Pons (tissue), 1 donor: ENCODE measurements at regions not wholly inside any gene's neighbourhood (a gene's known extent, or its start where the extent isn't known, plus 50 kb on each side); places are given as distances from the start of the nearest gene placed in this dataset.
A peak's percentile ranks its signal among the peaks of the same experiment; 100 is the strongest.

Experiments used
- DNase-seq: peaks from one replicate; pipeline ENCODE4 v3.0.0-alpha.2; 2016; ENCODE audit warnings: low spot score

DNA sequence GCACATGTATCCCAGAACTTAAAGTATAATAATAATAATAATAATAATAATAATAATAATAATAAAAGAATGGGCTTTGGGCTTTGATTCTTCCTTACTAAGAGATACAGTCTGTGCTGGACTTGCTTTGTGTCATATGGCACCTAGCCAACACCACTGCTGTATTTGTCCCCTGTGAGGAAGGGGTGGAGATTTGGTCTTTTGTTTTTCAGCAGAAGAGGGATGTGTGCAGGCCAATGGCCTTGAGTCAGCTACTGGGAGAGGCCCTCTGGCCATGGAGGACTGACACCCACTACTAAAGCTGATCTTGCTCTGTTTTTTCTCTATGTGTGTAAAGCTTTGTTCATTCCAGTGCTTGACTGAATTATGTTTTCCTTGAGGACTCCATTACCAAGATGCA is 573.0 kb upstream of the PCDH15 start:
- DNase-seq = no peak

DNA sequence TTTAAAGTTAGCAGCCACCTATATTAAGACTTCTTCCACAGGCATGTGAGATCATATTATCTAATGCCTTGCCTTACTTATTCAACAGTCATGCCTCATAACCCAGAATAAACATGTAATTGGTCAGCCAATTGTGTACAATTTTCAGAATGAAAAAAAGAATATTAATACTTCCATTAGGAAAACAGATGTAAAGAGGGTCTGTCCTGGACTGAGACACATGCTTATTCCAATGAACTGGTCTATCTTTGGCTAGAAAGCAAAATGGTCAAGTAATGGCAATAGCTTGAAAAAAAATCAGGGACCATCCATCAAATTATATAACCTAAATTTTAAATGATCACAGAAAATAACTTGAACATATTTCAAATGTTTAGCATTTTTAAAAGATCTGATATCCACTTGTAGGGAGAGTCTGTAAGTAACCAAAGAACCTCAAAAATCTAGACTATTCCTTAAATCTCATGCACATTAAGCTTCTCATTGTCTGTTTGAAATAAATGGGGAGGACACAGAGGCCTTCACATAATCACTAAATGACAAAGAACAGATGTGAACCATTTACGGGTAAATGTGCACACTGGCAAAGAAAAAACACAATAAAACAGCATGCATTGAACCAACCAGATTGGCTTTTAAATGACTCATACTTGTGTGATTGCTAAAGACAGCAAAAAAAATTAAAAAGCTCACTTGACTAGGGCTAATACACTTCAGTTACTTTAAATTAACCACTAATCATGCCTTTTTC is 568.8 kb upstream of the PCDH15 start:
- DNase-seq = no peak

DNA sequence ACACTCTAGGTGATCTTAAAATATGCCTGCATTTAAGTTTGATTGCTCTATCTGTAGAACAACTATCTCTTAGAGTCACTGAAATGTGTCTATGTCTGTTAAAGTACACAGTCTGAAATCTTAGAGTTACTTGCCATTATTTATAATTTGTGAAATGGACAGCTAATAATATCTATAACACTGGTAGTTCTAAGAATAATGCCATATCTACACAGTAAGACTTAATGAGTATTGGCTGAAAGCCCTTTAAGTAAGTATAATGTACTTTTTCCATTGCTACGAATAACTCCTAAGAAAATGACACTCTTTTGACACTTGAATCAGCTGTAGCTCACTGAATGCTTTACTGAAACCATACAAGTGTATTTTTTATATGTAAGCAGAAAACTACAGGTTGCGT is 567.4 kb upstream of the PCDH15 start:
- DNase-seq = no peak

DNA sequence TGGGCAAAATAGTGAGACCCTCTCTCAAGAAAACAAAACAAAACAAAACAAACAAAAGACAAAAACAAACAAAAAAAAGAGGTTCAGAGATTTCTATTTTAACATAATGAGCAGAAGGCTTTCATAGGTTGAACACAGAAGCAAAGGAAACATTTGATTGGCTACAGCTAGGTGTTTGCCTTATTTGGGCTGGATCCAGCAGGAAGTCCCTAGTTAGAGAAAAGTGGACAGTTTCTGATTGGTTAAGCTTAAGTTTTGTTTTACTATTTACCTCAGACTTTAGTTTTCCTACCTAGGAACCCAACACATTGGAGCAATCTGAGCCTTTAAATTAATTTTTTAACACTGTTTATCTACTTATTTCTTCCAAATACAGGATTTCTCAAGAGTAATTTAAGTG is 566.5 kb upstream of the PCDH15 start:
- no peak for DNase-seq

DNA sequence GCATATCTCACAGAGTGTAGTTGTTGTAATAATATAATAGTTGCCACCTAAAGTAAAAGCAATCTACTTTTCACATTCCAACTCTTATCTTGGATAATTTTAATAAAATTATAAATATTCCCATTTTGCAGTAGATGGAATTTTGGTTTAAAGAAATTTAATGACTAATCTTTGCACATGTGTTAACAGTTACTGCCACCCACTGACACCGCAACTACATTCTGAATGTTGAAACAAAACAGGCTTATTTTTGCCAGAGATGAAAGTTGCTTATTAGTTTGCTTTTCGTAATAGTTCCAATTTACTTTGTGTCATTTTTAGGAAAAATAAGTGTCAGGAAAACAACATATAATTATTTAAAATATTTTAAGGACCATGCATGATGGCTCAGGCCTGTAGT is 557.5 kb upstream of the PCDH15 start:
- DNase-seq = no peak

DNA sequence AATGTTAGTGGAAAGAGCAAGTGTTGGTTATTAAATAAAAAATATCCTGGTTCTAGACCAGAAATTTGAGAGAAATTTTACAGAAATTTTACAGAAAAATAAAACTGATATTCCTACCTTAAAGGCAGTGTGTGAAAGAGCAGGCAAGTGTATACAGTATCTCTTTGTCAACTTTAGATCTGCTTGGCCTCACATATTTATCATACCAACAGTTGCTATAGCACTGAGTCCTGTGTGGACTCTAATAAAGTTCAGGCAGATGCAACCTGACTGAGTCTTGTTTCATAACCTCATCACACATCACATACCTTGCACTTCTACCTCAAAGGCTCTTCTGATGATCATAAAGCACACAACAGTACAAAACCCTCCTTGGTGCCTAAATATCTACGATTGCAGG is 552.4 kb upstream of the PCDH15 start:
- DNase-seq = no peak

DNA sequence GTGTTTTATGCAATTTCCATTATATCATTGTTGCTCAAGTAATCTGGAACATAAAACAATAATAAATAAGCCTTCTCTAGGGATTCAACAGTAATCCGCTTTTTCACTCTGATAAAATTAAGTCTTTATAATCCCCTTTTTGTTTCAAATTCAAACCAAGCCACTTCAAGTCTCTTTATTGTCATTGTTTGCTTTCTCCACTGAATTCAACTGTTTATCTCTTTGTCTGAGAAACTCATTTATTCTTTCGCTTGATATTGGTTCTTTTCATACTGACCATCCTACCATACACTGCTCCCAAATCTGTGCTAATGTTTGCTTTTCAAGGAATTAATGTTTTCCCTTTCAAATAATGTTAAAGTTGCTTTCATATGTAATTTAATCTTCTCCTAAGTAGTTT is 550.4 kb upstream of the PCDH15 start:
- DNase-seq = peak; percentile 26

DNA sequence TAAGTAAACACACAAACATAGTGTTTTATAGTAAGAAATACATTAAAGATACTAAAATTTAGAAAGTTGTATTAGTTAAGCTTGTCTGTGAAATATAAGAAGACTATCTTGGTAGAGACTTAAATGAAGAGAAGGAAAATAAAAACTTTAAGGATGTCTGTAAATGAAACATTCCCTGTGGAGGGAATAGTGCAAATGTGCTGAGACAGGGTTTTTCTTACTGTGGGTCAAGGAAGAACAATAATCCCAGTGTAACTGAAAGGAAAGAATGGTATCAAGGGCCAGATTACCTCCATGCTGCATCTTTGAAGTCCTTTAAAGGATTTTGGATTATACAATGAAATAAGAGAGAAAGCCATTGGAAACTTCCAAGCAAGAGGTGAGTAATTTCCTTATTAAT is 547.5 kb upstream of the PCDH15 start:
- no peak for DNase-seq

DNA sequence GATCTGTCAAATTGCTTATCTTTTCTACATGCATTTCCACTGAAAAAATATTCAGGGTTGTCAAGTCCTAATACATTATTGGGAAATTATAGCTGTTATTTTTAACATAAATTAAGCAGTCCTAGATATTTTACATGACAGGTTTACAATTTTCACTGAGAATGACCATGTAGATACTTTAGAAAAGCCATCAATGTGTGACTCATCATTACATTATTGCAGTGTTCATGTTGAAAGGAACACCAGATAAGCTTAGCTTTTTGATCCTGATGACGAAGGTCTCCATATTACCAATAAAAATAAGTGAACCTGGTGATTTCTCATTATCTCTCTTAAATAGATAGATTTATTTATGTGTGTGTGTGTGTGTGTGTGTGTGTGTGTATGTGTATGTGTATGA is 529.5 kb upstream of the PCDH15 start:
- no peak for DNase-seq

DNA sequence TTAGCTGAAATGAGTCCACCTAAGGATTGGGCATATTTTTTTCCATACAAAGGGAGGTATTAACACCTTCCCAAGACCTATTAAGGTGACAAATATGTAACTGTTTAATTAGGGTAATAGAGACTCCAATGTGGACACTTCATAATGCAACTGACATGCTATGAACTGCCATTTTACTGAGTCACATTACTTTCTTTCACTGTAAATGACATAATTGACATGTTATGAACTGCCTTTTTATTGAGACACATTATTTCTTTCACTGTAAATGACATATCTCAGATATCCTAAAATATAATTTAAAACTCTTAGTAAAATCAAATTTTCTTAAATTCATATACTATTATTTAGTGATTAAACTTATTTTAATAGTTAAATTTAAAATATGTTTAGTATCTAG is 528.8 kb upstream of the PCDH15 start:
- no peak for DNase-seq

DNA sequence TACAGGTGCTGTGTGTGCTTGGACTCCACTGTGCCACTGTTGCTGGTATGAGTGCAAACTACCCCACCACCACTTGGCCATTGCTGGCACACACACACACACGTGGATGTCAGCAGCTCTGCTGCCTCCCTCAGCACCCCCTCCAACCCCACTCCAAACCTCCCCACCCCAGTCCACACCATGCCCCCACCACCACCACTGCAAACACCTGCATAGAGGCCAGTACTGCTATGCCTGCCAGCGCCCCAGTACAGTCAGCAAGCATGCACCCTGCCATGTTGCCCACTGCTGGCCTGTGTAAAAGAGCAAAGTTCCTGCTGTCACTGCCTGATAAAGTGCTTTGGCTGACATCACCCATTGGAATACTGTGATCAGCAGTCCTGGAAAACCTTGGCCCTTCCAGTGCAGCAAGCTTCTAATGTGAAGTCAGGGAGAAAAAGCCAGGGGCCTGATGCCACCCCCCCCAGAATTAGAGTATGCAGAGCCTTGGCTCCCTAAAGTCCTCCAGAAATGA is 519.2 kb upstream of the PCDH15 start:
- DNase-seq = no peak

DNA sequence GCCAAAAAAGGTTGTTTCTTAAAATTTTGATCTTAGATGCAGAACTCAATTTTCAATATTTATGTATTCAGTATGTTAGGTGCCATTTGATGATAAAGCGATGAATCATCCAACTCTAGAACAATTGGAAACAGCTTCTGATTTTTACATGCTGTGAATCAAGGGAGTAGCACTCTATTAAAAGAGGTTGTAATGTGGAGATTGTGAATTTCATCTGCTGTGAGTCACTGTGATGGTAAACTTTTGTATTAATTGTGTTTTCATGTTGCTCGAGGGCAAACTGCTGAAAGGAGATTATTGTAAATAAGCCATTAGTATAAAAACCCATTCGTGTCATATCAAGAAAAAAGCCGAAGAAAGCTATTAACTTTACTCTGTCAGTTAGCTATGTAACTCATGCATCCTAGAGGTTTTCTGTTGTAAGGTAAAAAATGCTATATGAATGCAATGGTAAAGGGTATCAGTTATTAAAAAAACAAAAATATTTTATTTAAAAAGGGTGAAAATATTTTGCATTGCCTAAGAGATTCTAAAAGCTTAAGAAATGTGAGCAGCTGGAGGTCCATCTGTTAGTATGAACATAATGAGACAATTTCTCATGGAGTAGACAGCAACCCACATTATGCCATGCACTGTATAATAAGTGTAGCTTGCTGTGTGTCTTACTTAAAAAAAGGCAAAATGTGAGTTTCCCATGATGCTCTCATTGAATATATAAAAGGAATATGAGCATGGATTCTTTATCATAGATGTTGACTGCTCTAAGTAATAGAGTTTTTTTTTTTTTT is 511.0 kb upstream of the PCDH15 start:
- no peak for DNase-seq

DNA sequence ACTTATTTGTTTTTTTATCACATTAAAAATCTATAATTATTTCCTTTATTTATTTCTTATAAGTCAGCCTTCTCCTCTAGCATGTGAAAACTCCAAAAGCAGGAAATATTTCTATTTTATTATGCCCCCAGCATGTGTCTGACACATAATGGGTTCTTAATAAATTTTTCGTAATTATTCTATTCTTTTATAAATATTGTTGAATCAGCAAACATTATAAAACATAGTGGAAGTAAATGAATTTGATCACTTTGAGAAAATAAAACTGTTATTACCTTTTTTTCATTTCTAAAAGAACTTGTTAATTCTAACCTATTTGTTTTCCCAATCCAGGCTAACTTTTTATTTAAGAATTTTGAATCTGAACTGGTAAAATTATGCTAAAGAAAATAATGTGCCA is 509.1 kb upstream of the PCDH15 start:
- DNase-seq = no peak

DNA sequence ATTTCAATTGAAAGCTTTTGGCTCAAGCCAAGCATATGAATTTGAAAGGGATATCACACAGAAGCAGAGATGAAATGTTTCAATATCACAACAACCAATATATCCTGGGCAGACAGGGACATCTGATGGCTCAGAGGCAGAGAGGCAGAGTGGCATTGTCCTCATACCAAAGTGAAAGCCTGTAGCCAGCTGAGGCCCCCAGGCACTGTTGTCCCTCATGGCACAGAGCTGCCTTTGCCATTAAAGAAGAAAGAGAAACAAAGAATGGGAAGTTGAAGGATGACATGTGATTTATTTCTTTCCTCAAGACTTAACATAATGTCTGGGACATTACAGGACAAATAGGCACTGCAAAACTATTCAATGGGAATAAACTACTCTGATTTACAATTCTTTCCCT is 504.3 kb upstream of the PCDH15 start:
- DNase-seq = no peak

DNA sequence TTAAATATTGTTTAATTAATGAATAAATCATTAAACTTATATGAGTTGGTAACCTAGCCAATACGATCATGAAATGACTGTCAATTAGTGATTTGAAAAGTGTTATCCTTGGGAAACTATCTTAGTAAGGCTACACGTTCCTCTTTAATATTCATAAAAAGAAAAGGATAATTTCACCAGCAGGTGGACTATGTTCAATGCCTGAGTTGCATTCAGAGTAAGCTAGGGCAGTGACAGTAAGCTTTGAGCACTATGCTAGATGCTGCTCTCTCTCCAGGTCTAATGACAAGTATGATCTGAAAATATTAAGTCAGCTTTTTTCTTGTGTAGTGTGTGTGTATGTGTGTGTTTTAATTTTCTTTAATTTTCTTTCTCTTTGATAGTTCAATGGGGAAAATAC is 486.3 kb upstream of the PCDH15 start:
- no peak for DNase-seq

DNA sequence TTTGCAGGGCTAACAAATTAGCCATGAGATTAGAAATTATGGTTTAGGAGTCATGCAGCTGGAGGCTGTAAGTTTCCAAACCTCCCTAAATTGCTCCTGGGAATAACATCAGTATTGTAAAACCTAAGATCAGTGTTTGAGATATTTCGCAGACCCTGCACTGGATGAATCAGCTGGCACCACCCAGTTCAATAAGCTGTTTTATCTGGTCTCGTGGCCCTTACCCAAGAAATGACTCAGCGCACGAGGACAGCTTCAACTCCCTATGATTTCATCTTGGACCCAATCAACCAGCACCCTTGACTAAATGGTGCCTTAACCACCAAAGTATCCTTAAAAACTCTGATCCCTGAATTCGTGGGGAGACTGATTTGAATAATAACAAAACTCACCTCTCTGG is 482.0 kb upstream of the PCDH15 start:
- DNase-seq = no peak

DNA sequence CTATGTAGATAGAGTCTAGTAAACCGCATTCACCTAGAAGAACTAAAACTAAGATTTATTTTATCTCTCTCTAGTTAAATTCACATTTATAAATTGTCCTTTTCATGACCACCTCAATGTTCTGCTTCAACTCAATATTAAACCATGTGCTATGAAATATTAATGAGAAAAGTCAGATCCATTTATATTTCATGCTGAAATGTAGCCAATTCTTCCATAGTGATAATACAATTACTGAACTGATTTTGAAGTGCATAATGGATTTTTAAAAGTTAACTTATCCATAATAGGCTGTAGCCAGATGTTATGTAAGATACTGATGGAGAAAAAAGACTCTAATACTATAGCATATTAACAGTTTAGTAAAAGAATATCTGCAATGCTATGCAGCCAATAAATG is 479.7 kb upstream of the PCDH15 start:
- no peak for DNase-seq

DNA sequence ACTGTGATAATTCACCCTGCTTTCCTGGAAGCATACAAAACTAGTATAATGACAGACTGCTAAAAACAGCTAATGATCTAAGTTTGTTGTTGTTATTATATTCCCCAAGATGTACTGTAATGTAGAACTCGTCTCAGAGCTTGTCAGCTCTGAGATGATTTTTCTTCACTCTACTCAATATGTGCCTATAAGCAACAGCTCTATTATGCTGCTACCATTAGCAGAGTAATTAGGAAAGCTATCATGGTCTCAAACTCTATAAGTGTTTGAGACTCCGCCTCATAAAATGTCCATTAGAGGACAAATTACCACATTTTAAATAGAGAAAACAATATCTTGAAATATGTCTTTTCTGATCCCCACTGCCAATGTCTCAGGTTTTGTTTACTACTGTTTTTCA is 476.5 kb upstream of the PCDH15 start:
- DNase-seq = no peak

DNA sequence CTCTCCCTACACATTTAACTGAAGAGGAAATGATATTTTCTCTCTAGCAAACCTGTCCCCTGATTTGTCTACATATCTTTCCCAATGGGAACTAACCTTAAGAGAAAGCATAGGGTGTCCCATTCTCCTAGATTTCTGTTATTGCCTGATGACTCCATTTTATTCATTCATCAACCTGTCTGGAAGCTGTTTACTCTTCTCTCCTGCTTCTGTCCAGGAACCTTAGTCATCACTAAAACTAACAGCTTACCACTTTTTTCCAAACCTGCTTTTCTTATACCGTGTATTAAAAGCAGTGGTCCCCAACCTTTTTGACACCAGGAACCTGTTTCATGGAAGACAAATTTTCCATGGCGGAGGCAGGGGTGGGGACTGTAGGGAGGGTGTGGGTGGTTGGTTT is 473.3 kb upstream of the PCDH15 start:
- DNase-seq = no peak

DNA sequence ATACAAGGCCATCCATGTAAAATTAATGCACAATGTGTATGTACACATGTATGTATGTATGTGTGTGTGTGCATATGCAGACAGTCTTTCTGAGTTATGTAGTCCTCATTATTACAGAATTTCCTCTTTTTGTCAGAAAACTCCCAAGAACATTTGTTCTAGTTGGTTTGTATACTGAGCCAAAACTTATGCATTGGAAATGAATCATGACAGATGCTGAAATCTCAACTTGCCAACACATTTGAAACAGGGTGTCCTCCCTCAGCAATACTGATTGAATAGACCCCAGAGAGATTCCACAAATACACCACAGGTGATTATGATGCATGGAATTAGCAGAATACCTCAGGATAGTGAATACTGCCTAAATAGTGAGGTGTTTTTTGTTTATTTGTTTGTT is 472.9 kb upstream of the PCDH15 start:
- DNase-seq = no peak

DNA sequence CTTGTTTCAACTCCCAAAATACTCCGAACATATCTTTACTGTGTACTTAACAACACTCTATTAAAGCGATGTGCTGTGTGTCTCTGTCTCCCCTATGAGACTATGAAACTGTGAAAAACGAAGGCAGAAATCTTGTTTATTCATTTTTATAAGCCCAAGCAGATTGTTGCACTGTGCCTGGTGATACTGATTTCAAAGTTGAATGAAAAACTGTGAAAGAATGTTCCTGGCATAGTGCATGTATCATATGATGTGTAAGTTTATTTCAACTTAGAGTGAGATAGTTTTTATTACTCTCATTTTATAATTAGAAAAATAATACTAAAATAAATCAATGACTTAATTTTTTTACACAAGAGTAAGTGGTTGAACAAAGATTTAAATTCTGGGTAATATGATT is 471.9 kb upstream of the PCDH15 start:
- no peak for DNase-seq

DNA sequence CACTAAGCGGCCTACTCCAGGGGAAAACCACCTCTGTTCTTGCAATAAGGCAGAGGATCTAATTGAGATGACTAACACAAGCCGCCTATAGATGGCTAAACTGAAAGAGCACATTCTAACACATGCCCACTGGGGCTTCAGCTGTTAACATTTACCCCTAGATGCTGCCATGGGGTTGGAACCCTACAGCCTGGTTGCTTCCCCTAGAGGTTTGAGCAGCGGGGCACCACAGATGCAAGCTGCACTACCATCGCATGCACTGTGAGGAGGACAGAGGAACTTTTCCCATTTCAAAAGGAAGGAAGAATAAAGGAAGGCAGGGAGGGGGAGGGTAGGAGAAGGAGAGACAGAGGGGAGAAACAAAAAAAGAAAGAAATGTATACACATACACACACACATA is 465.8 kb upstream of the PCDH15 start:
- no peak for DNase-seq

DNA sequence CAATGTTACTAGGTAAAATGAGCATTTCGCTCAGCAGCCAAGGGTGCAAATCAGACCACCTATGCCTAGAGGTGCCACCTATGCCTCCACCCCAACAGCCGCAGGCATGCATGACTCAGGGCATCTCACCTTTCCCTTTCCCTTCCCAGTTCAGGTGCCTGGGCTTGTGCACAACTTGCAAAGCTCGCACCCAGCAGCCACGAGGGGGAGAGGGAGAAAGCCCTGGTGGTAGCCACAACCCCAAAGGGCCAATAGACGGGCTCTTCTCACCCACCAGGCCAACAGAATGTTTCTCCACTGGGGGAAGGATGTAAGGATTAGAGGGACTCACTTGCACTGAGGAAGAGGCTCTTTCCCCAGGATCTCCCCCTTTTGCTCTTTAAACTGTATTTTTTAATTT is 462.3 kb upstream of the PCDH15 start:
- no peak for DNase-seq

DNA sequence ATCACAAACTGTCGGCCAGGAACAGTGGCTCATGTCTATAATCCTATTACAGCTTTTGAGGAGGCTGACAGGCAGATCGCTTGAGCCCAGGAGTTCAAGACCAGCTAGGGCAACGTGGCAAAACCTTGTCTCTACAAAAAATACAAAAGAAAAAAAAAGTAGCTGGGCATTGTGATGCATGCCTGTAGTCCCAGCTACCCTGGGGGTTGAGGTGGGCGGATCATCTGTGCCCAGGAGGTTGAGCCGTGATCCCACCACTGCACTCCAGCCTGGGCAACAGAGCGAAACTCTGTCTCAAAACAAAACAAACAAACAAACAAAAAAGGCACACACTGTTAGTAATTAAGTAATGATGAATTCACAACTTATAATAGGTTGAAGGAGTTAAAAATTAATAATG is 441.5 kb upstream of the PCDH15 start:
- DNase-seq = no peak
